ENCODE measurements at regions not wholly inside any gene's neighbourhood (a gene's known extent, or its start where the extent isn't known, plus 50 kb on each side); places are given as distances from the start of the nearest gene placed in this dataset.

DNA sequence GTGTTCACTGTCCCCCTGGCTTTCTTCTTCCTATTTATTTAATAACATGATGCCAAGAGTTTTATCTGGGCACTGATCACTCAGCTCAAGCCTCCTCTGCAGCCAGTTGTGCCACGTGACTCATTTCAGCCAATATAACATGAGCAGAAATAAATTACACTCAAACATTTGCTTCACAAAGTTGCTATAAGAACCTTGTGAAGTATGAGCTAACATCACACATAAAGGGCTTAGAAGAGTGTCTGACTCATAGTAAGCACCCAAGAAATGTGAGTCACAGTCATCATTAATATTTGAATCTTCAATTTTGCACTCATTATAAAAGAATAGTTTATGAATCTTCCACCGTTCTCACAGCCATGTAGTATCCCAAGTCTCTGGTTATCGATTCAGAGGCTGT is 414.6 kb upstream of the NPVF start:
- TF ChIP-seq, protein P1, sequence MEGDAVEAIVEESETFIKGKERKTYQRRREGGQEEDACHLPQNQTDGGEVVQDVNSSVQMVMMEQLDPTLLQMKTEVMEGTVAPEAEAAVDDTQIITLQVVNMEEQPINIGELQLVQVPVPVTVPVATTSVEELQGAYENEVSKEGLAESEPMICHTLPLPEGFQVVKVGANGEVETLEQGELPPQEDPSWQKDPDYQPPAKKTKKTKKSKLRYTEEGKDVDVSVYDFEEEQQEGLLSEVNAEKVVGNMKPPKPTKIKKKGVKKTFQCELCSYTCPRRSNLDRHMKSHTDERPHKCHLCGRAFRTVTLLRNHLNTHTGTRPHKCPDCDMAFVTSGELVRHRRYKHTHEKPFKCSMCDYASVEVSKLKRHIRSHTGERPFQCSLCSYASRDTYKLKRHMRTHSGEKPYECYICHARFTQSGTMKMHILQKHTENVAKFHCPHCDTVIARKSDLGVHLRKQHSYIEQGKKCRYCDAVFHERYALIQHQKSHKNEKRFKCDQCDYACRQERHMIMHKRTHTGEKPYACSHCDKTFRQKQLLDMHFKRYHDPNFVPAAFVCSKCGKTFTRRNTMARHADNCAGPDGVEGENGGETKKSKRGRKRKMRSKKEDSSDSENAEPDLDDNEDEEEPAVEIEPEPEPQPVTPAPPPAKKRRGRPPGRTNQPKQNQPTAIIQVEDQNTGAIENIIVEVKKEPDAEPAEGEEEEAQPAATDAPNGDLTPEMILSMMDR (IDR thresholded peaks at IDR 0.05; ENCODE audit: extremely low read depth in 1 of 2, insufficient read depth in 1 of 2, low read depth in 1 of 2, low read length in 2 of 2): no peak
- TF ChIP-seq POLR2A (IDR thresholded peaks at IDR 0.05; ENCODE audit: low read depth, low read length) (no peak), JUN (IDR thresholded peaks at IDR 0.05; ENCODE audit: borderline replicate concordance, insufficient read depth, insufficient read length, low read depth) (no peak), FOS (IDR thresholded peaks at IDR 0.05; ENCODE audit: borderline replicate concordance, insufficient read depth, low read length) (no peak)
